Uterus (tissue), 2 donors: ENCODE measurements at regions not wholly inside any gene's neighbourhood (a gene's known extent, or its start where the extent isn't known, plus 50 kb on each side); places are given as distances from the start of the nearest gene placed in this dataset.

ENCODE experiments used
- CTCF ChIP-seq, 4 experiments: fragments of 200-600 bp in 2 of 4; fragments of 450-650 bp in 2 of 4; sonication (generic) in 2 of 4; IDR thresholded peaks; one replicate each; pipeline ENCODE4 v1.5.1; 2016 to 2019; ENCODE audit warnings: antibody characterized with exemption in 4 of 4, mild to moderate bottlenecking in 2 of 4, moderate library complexity in 1 of 4
- POLR2A ChIP-seq, 2 donors: fragments of 450-650 bp; IDR thresholded peaks; one replicate each; pipeline ENCODE4 v1.6.1; 2016; ENCODE audit warnings: antibody characterized with exemption in 2 of 2, mild to moderate bottlenecking in 1 of 2, moderate library complexity in 1 of 2

GRCh38 chr2:234339501-234339900, 157.4 kb downstream of the ARL4C start:
- no peak for TF ChIP-seq CTCF (IDR thresholded peaks at IDR 0.05)
- no peak for TF ChIP-seq POLR2A (IDR thresholded peaks at IDR 0.05)
